Astrocyte (in vitro differentiated cells and primary cell): ENCODE measurements at regions not wholly inside any gene's neighbourhood (a gene's known extent, or its start where the extent isn't known, plus 50 kb on each side); places are given as distances from the start of the nearest gene placed in this dataset.

Experiments
- DNase-seq: peaks from one replicate; pipeline ENCODE4 v3.0.0-alpha.2; 2010; ENCODE audit warnings: low read depth
- FAIRE-seq: peaks from 2 replicates; lab custom pipeline; 2011; peaks lifted over from hg19 to GRCh38; lab: Jason Lieb, UNC
- H2AFZ ChIP-seq: 2 replicates; pipeline ENCODE4 v1.6.0; 2012; ENCODE audit warnings: low read depth, low read length, inconsistent platforms
- H3K27ac ChIP-seq: 2 replicates; pipeline ENCODE4 v1.5.1; 2011; ENCODE audit warnings: low read depth, low read length, inconsistent platforms
- H3K27me3 ChIP-seq: 2 replicates; pipeline ENCODE4 v1.6.0; 2011; ENCODE audit warnings: low read length, inconsistent platforms; ENCODE audit not compliant: insufficient read depth
- H3K36me3 ChIP-seq: 2 replicates; pipeline ENCODE4 v1.5.1; 2011; ENCODE audit warnings: low read length, inconsistent platforms; ENCODE audit not compliant: insufficient read depth
- H3K4me1 ChIP-seq: 2 replicates; pipeline ENCODE4 v1.5.1; 2011; ENCODE audit warnings: low read length, inconsistent platforms; ENCODE audit not compliant: insufficient read depth
- H3K4me2 ChIP-seq: 2 replicates; pipeline ENCODE4 v1.6.0; 2012; ENCODE audit warnings: low read length, inconsistent platforms
- H3K4me3 ChIP-seq: 2 replicates; pipeline ENCODE4 v1.5.1; 2011; ENCODE audit warnings: low read depth, mild to moderate bottlenecking, low read length, inconsistent platforms; ENCODE audit not compliant: insufficient read depth
- H3K79me2 ChIP-seq: 2 replicates; pipeline ENCODE4 v1.6.0; 2012; ENCODE audit warnings: mild to moderate bottlenecking, low read length, inconsistent platforms; ENCODE audit not compliant: insufficient read depth
- H3K9ac ChIP-seq: 2 replicates; pipeline ENCODE4 v1.6.0; 2012; ENCODE audit warnings: mild to moderate bottlenecking, low read length, inconsistent platforms
- H3K9me3 ChIP-seq: 2 replicates; pipeline ENCODE4 v1.5.1; 2012; ENCODE audit warnings: low read depth, mild to moderate bottlenecking, low read length, inconsistent platforms; ENCODE audit not compliant: insufficient read depth
- H4K20me1 ChIP-seq: 2 replicates; pipeline ENCODE4 v1.6.0; 2012; ENCODE audit warnings: low read length, inconsistent platforms; ENCODE audit not compliant: insufficient read depth
- H3K27ac Mint-ChIP-seq: one replicate; pipeline ENCODE4 v1.8.0; 2021; ENCODE audit warnings: mild to moderate bottlenecking, mixed read lengths; ENCODE audit not compliant: unreplicated experiment
- H3K27me3 Mint-ChIP-seq: one replicate; pipeline ENCODE4 v1.8.0; 2021; ENCODE audit warnings: low read depth, mixed read lengths; ENCODE audit not compliant: unreplicated experiment
- H3K36me3 Mint-ChIP-seq: one replicate; pipeline ENCODE4 v1.8.0; 2021; ENCODE audit warnings: low read depth, mixed read lengths; ENCODE audit not compliant: unreplicated experiment
- H3K4me1 Mint-ChIP-seq: one replicate; pipeline ENCODE4 v1.8.0; 2021; ENCODE audit warnings: low read depth, mixed read lengths; ENCODE audit not compliant: unreplicated experiment
- H3K4me3 Mint-ChIP-seq: one replicate; pipeline ENCODE4 v1.8.0; 2021; ENCODE audit warnings: mild to moderate bottlenecking, moderate library complexity, mixed read lengths; ENCODE audit not compliant: unreplicated experiment
- H3K9me3 Mint-ChIP-seq: one replicate; pipeline ENCODE4 v1.8.0; 2021; ENCODE audit warnings: mild to moderate bottlenecking, mixed read lengths; ENCODE audit not compliant: unreplicated experiment
- EZH2 ChIP-seq: IDR thresholded peaks from 2 replicates; pipeline ENCODE4 v1.6.1; 2012; ENCODE audit warnings: mild to moderate bottlenecking, low read length, inconsistent platforms; ENCODE audit not compliant: insufficient read depth
- TF ChIP-seq, protein P1 (sequence below): IDR thresholded peaks from 2 replicates; pipeline ENCODE4 v1.5.1; 2011; ENCODE audit warnings: low read depth, mild to moderate bottlenecking, inconsistent platforms, low read length, moderate library complexity; ENCODE audit not compliant: insufficient read depth

DNA sequence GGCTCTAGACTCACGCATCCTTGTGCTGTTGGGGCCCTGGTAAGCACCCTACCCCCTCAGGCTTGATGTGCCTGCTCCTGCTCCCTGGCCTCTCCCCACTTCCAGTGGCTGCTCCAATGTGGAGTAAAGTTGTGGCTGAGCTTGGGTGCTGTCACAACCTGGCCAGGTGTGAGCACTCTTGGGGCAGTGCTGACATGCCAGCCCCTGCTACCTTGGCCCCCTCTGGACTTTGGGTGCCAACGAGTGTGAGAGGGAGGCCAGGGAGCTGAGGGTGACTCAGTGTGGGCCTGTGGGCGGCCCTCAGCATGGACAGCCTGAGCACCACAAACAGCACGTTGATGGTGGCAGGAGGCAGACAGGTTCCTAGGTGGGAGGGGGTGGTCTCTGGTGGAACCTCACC lies 870.2 kb upstream of the C9orf72 start:
- Histone ChIP-seq H3K4me2 (no peak overlapping the region), H2AFZ (no peak overlapping the region), H3K79me2 (no peaks in the 10 kb centered on the region), H4K20me1 (no peaks in the 10 kb centered on the region), H3K27ac (no peak overlapping the region), H3K4me1 (no peaks in the 10 kb centered on the region), H3K27me3 (no peaks in the 10 kb centered on the region), H3K9me3 (peaks cover 14% of the 10 kb centered on the region), H3K9ac (no peak overlapping the region), H3K36me3 (no peaks in the 10 kb centered on the region), H3K4me3 (no peak overlapping the region)
- Mint-ChIP-seq H3K9me3 (no peaks in the 10 kb centered on the region), H3K4me1 (peaks cover 1% of the 10 kb centered on the region), H3K36me3 (no peaks in the 10 kb centered on the region), H3K4me3 (no peak overlapping the region), H3K27me3 (no peaks in the 10 kb centered on the region), H3K27ac (no peak overlapping the region)
- FAIRE-seq (no peak), DNase-seq (no peak)
- no peak for TF ChIP-seq EZH2
- TF ChIP-seq, protein P1, sequence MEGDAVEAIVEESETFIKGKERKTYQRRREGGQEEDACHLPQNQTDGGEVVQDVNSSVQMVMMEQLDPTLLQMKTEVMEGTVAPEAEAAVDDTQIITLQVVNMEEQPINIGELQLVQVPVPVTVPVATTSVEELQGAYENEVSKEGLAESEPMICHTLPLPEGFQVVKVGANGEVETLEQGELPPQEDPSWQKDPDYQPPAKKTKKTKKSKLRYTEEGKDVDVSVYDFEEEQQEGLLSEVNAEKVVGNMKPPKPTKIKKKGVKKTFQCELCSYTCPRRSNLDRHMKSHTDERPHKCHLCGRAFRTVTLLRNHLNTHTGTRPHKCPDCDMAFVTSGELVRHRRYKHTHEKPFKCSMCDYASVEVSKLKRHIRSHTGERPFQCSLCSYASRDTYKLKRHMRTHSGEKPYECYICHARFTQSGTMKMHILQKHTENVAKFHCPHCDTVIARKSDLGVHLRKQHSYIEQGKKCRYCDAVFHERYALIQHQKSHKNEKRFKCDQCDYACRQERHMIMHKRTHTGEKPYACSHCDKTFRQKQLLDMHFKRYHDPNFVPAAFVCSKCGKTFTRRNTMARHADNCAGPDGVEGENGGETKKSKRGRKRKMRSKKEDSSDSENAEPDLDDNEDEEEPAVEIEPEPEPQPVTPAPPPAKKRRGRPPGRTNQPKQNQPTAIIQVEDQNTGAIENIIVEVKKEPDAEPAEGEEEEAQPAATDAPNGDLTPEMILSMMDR, result no peak

DNA sequence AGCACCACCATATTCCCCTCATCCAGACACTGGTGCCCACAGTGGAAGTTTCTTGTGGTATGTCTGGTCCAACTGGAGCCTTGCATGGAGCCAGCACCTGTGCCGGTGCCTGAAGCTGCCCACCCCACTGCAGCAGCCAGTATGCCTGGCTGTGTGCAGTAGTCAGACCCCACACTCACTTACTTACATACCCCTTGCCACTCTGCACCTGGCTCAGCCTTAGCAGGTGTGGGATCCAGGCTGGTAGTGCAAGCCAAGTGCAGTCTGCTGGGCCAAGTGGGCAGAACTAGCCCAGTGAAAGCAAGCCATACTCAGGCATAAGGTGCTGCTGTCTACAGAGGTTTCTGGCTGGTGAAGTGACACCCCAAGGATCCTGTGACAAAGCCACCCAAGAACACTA lies 871.4 kb upstream of the C9orf72 start:
- no peaks in the 10 kb centered on the region for H3K36me3 Mint-ChIP-seq
- no peaks in the 10 kb centered on the region for H3K27me3 Mint-ChIP-seq
- H3K36me3 ChIP-seq, result no peaks in the 10 kb centered on the region
- FAIRE-seq, result no peak
- H3K27ac ChIP-seq, result no peak overlapping the region
- no peaks in the 10 kb centered on the region for H3K9me3 Mint-ChIP-seq
- peaks cover 14% of the 10 kb centered on the region for H3K9me3 ChIP-seq
- no peak overlapping the region for H3K27ac Mint-ChIP-seq
- no peaks in the 10 kb centered on the region for H4K20me1 ChIP-seq
- no peaks in the 10 kb centered on the region for H3K4me1 Mint-ChIP-seq
- no peak for TF ChIP-seq EZH2
- TF ChIP-seq, protein P1, result no peak
- no peaks in the 10 kb centered on the region for H3K4me1 ChIP-seq
- H3K4me3 Mint-ChIP-seq, result no peak overlapping the region
- no peak overlapping the region for H3K4me2 ChIP-seq
- H3K4me3 ChIP-seq, result no peak overlapping the region
- no peaks in the 10 kb centered on the region for H3K79me2 ChIP-seq
- no peak overlapping the region for H2AFZ ChIP-seq
- H3K9ac ChIP-seq, result no peak overlapping the region
- DNase-seq, result no peak
- no peaks in the 10 kb centered on the region for H3K27me3 ChIP-seq

DNA sequence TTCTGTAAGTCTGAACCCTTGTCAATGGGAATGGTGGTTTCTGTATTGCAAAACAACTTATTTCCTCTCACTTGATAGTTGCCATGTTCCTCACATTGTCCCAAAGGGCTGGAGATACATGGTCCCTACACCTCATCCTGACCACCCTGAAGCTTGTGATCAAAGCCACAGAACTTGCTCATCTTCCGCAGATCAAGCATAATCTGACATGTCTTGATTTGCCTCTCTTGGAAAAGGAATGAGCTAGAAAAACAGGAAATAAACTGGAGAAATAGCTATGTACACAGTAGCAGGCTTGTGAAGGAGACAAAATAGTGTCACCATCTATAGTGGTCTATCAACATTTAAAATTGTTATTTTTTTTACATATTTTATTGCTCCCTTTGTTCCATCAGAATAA lies 871.9 kb upstream of the C9orf72 start:
- DNase-seq (no peak), FAIRE-seq (no peak)
- H3K9me3 ChIP-seq, result peaks cover 14% of the 10 kb centered on the region
- no peaks in the 10 kb centered on the region for H3K27me3 ChIP-seq
- no peaks in the 10 kb centered on the region for H3K79me2 ChIP-seq
- H3K36me3 ChIP-seq, result no peaks in the 10 kb centered on the region
- H3K27me3 Mint-ChIP-seq, result no peaks in the 10 kb centered on the region
- no peak overlapping the region for H3K27ac Mint-ChIP-seq
- H3K4me3 Mint-ChIP-seq, result no peak overlapping the region
- no peak overlapping the region for H3K27ac ChIP-seq
- H3K4me1 Mint-ChIP-seq, result no peaks in the 10 kb centered on the region
- no peaks in the 10 kb centered on the region for H3K36me3 Mint-ChIP-seq
- no peak overlapping the region for H2AFZ ChIP-seq
- H3K4me3 ChIP-seq, result no peak overlapping the region
- H3K9ac ChIP-seq, result no peak overlapping the region
- TF ChIP-seq, protein P1, result no peak
- no peak for TF ChIP-seq EZH2
- no peaks in the 10 kb centered on the region for H4K20me1 ChIP-seq
- H3K9me3 Mint-ChIP-seq, result no peaks in the 10 kb centered on the region
- no peak overlapping the region for H3K4me2 ChIP-seq
- no peaks in the 10 kb centered on the region for H3K4me1 ChIP-seq
